ENCODE measurements at regions not wholly inside any gene's neighbourhood (a gene's known extent, or its start where the extent isn't known, plus 50 kb on each side); places are given as distances from the start of the nearest gene placed in this dataset.

- TF ChIP-seq CTCF (IDR thresholded peaks at IDR 0.05) (no peak), POLR2A (IDR thresholded peaks at IDR 0.05) (no peak)
These were observed 146.3 kb upstream of the EEPD1 start for GRCh38 chr7:36006636-36007229.

All from adrenal gland (tissue), 5 donors.